Activated CD8-positive, alpha-beta memory T cell treated with anti-CD3 and anti-CD28 coated beads for 48 hours (primary cell): ENCODE measurements at regions not wholly inside any gene's neighbourhood (a gene's known extent, or its start where the extent isn't known, plus 50 kb on each side); places are given as distances from the start of the nearest gene placed in this dataset.

Experiments
- DNase-seq, 3 experiments: peaks; one replicate each; pipeline ENCODE4 v3.0.0-alpha.2; 2020; ENCODE audit warnings: low read depth in 2 of 3, low spot score in 2 of 3

- no peak for DNase-seq
Measured at GRCh38 chr10:44845361-44846175, 65.6 kb upstream of the TMEM72 start.

GRCh38 chr10:44847110-44847509, 64.0 kb upstream of the TMEM72 start:
- no peak for DNase-seq

- DNase-seq = no peak
Measured at GRCh38 chr10:44848211-44848610, 62.9 kb upstream of the TMEM72 start.

GRCh38 chr10:44849936-44850335, 61.2 kb upstream of the TMEM72 start:
- no peak for DNase-seq

GRCh38 chr10:44850356-44850934, 60.7 kb upstream of the TMEM72 start:
- DNase-seq = no peak

GRCh38 chr10:44851413-44851812, 59.7 kb upstream of the TMEM72 start:
- DNase-seq = no peak

- DNase-seq = no peak
Measured at GRCh38 chr10:44851881-44852280, 59.3 kb upstream of the TMEM72 start.

GRCh38 chr10:44853148-44853734, 57.9 kb upstream of the TMEM72 start:
- DNase-seq = no peak

- no peak for DNase-seq
Measured at GRCh38 chr10:44853796-44854195, 57.3 kb upstream of the TMEM72 start.

GRCh38 chr10:44854693-44855350, 56.3 kb upstream of the TMEM72 start:
- no peak for DNase-seq

GRCh38 chr10:44856696-44857095, 54.4 kb upstream of the TMEM72 start:
- DNase-seq = no peak

- DNase-seq = peak in 2 of 3 experiments; percentile 23 to 40
Measured at GRCh38 chr10:44857363-44858016, 53.6 kb upstream of the TMEM72 start.

GRCh38 chr10:44858017-44858371, 53.1 kb upstream of the TMEM72 start:
- no peak for DNase-seq

GRCh38 chr10:44858988-44859387, 52.1 kb upstream of the TMEM72 start:
- DNase-seq = no peak

- no peak for DNase-seq
Measured at GRCh38 chr10:44859546-44860285, 51.4 kb upstream of the TMEM72 start.

GRCh38 chr10:44860811-44861736, 50.1 kb upstream of the TMEM72 start:
- DNase-seq = no peak
